GM12873 (cell line): ENCODE measurements at regions not wholly inside any gene's neighbourhood (a gene's known extent, or its start where the extent isn't known, plus 50 kb on each side); places are given as distances from the start of the nearest gene placed in this dataset.

Experiments
- TF ChIP-seq, protein P1 (sequence below): IDR thresholded peaks from 2 replicates; pipeline ENCODE4 v1.5.1; 2012; ENCODE audit warnings: low read depth, mild to moderate bottlenecking, moderate library complexity, low read length, control low read depth; ENCODE audit not compliant: insufficient read depth; ENCODE audit errors: missing control alignments

DNA sequence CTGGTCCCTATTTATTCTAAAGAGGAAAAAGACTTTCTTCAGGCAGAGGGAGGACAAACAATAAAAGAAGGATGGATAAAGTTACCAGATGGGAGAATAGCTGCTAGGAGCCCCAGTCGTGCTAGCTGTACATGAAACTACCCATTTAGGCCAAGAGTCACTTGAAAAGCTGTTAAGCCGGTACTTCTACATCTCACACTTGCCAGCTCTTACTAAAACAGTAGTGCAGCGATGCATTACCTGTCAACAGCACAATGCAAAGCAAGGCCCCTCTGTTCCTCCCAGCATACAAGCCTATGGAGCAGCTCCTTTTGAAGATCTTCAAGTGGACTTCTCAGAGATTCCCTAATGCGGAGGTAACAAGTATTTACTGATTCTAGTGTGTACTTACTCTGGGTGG, 1138.8 kb downstream of the ARAP2 start:
- TF ChIP-seq, protein P1, sequence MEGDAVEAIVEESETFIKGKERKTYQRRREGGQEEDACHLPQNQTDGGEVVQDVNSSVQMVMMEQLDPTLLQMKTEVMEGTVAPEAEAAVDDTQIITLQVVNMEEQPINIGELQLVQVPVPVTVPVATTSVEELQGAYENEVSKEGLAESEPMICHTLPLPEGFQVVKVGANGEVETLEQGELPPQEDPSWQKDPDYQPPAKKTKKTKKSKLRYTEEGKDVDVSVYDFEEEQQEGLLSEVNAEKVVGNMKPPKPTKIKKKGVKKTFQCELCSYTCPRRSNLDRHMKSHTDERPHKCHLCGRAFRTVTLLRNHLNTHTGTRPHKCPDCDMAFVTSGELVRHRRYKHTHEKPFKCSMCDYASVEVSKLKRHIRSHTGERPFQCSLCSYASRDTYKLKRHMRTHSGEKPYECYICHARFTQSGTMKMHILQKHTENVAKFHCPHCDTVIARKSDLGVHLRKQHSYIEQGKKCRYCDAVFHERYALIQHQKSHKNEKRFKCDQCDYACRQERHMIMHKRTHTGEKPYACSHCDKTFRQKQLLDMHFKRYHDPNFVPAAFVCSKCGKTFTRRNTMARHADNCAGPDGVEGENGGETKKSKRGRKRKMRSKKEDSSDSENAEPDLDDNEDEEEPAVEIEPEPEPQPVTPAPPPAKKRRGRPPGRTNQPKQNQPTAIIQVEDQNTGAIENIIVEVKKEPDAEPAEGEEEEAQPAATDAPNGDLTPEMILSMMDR, result no peak

DNA sequence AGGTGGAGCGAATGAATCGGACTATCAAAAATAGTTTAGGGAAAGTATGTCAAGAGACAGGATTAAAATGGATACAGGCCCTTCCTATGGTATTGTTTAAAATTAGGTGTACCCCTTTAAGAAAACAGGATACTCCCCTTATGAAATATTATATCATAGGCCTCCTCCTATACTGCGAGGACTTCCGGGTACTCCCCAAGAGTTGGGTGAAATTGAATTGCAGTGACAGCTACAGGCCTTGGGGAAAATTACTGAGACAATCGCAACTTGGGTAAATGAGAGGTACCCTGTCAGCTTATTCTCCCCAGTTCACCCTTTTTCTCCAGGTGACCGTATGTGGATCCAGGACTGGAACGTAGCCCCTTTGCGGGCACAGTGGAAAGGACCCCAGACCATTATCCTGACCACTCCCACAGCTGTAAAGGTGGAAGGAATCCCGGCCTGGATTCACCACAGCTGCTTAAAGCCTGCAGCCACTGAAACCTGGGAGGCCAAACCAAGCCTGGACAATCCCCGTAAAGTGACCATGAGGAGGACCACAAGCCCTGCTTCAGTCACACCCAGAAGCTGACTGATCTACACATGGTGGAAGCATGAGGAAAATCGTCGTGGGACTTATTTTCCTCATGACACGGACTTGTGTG, 1138.1 kb downstream of the ARAP2 start:
- TF ChIP-seq, protein P1, result no peak

DNA sequence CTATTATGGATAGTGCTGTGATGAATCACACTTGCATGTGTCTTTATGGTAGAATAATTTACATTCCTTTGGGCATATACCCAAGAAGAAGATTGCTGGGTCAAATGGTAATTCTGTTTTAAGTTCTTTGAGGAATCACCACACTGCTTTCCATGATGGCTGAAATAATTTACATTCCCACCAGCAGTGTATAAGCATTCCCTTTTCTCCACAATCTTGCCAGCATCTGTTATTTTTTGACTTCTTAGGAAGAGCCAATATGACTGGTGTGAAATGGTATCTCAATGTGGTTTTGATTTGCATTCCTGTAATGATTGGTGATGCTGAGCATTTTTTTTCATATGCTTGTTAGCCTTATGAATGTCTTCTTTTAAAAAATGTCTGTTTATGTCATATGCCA, 1120.2 kb downstream of the ARAP2 start:
- TF ChIP-seq, protein P1, result no peak

DNA sequence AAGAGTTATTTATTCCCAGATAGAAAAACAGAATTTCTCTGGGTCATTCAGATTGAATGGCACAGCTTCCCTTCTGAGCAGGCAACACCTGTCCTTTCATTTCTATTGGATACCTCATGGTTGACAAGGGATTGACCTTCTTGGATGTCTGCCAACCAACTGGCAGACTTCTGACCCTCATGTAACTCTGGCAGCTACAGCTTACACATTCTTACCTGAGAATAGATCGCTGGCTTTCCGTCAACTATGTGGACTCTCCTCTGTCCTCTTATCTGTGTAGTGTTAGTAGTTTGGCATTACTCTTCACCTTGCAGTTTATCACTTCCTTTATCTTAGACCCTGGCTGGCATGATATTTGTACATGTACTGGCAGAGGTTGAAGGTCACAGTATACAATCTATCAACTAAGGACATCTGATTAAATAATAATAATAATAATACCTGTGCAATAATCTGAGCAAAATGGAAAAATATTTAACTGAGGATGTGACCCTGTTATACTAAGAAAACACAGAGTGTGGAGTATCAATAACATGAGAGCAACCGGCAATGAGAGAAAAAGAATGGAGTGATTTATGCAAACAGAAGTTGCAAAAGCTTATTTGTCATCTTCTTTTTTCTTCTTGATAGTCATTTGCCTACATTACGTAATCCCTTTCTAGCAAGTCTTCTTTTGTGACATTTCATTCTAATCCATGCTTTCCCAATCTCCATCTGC, 1118.2 kb downstream of the ARAP2 start:
- TF ChIP-seq, protein P1, result no peak

- TF ChIP-seq, protein P1, result no peak
Measured at GRCh38 chr4:35138449-35138848, 1105.9 kb downstream of the ARAP2 start.

DNA sequence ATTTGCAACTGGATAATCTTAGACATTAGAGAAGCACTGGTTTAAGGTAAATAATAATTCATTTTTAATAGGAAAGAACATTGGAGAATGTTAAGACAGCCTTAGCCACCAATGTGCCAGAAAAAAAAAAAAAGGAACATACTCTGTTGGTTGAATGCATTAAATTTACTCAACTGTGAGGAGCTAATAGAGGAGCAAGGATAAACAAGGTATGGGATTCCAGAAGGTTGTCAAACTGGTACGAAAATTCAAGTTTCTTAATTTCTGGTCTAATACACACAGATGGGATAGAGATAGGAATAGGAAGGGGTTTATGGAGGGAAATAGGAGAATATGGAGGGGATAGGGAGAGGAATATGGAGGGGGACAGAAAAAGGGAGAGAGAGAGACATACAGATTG, 1096.6 kb downstream of the ARAP2 start:
- TF ChIP-seq, protein P1, result no peak

GRCh38 chr4:35151816-35152572, 1092.3 kb downstream of the ARAP2 start:
- TF ChIP-seq, protein P1, result peak; percentile 17
